Tibial nerve (tissue), 4 donors: ENCODE measurements at regions not wholly inside any gene's neighbourhood (a gene's known extent, or its start where the extent isn't known, plus 50 kb on each side); places are given as distances from the start of the nearest gene placed in this dataset. TPM values are rescaled to one million over a fixed set of nuclear protein-coding genes. Genes with fewer than 3 reads are reported as not detected.

Experiments used
- DNase-seq, 2 donors: peaks; one replicate each; pipeline ENCODE4 v3.0.0-alpha.2; 2019; ENCODE audit warnings: low spot score in 2 of 2
- H3K27ac ChIP-seq, 4 donors: fragments of 200-600 bp; sonication (generic) in 3 of 4; one replicate each; pipeline ENCODE4 v1.5.1; 2017 to 2019; ENCODE audit warnings: mild to moderate bottlenecking in 1 of 4
- H3K27me3 ChIP-seq, 2 donors: fragments of 200-600 bp; sonication (generic) in 1 of 2; one replicate each; pipeline versions ENCODE4 v1.5.1 to v1.6.0; 2017 to 2019
- H3K36me3 ChIP-seq, 3 donors: fragments of 200-600 bp; sonication (generic); one replicate each; pipeline ENCODE4 v1.5.1; 2018 to 2019
- H3K4me1 ChIP-seq, 4 donors: fragments of 200-600 bp; sonication (generic) in 3 of 4; one replicate each; pipeline ENCODE4 v1.5.1; 2017 to 2019
- H3K4me3 ChIP-seq, 4 donors: fragments of 200-600 bp; sonication (generic) in 3 of 4; one replicate each; pipeline ENCODE4 v1.5.1; 2017 to 2019; ENCODE audit warnings: mild to moderate bottlenecking in 1 of 4, moderate library complexity in 1 of 4
- H3K9me3 ChIP-seq, 4 donors: fragments of 200-600 bp; sonication (generic) in 3 of 4; one replicate each; pipeline ENCODE4 v1.5.1; 2017 to 2019
- EP300 ChIP-seq, 2 donors: sonication (generic); formaldehyde crosslinking; IDR thresholded peaks; one replicate each; pipeline ENCODE4 v1.6.1; 2017; ENCODE audit warnings: antibody characterized with exemption in 2 of 2, mild to moderate bottlenecking in 1 of 2
- POLR2A ChIP-seq, 2 donors: fragments of 450-650 bp; IDR thresholded peaks; one replicate each; pipeline ENCODE4 v1.6.1; 2017; ENCODE audit warnings: antibody characterized with exemption in 2 of 2, mild to moderate bottlenecking in 2 of 2, moderate library complexity in 2 of 2
- WGBS, 2 donors: methylation state at CpG; one replicate each; pipeline ENCODE4 v1.1.5; 2018; 5-methylcytosine and 5-hydroxymethylcytosine counted together
- small RNA-seq: library from RNA; depleted of rRNA; stranded (forward); fragments of <200 nt; gene quantifications from one replicate; pipeline ENCODE3, GENCODE V24; 2016
- TF ChIP-seq, protein P1 (sequence below), 5 experiments: fragments of 200-600 bp in 3 of 5; fragments of 450-650 bp in 2 of 5; sonication (generic) in 3 of 5; IDR thresholded peaks; one replicate each; pipeline ENCODE4 v1.5.1; 2016 to 2019; ENCODE audit warnings: antibody characterized with exemption in 5 of 5, mild to moderate bottlenecking in 3 of 5, moderate library complexity in 2 of 5

DNA sequence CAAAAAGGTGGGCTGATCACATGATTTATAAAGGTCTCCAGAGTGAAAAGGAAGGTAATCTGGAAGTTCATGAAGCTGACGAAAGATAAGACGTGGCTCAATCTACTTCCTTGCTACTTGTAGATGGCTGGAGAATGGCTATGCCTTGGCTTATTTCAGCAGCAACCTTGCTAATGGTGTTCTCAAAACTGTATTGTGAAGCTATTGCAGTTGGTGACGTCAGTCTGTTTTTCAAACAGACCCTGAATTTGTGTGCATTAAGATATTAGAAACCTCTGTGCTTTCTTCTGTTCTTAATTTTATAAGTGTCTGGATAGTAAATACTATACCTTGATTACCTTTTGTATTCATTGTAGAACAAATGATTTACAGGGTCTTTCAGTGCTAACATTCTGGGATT, 58.3 kb upstream of the C11orf87 start:
- H3K4me1 ChIP-seq: no peaks in the 10 kb centered on the region
- H3K36me3 ChIP-seq: no peaks in the 10 kb centered on the region
- DNase-seq: no peak
- H3K9me3 ChIP-seq: no peaks in the 10 kb centered on the region
- H3K27me3 ChIP-seq: no peaks in the 10 kb centered on the region
- TF ChIP-seq POLR2A (IDR thresholded peaks at IDR 0.05): no peak
- no peak for TF ChIP-seq EP300 (IDR thresholded peaks at IDR 0.05)
- TF ChIP-seq, protein P1, sequence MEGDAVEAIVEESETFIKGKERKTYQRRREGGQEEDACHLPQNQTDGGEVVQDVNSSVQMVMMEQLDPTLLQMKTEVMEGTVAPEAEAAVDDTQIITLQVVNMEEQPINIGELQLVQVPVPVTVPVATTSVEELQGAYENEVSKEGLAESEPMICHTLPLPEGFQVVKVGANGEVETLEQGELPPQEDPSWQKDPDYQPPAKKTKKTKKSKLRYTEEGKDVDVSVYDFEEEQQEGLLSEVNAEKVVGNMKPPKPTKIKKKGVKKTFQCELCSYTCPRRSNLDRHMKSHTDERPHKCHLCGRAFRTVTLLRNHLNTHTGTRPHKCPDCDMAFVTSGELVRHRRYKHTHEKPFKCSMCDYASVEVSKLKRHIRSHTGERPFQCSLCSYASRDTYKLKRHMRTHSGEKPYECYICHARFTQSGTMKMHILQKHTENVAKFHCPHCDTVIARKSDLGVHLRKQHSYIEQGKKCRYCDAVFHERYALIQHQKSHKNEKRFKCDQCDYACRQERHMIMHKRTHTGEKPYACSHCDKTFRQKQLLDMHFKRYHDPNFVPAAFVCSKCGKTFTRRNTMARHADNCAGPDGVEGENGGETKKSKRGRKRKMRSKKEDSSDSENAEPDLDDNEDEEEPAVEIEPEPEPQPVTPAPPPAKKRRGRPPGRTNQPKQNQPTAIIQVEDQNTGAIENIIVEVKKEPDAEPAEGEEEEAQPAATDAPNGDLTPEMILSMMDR (IDR thresholded peaks at IDR 0.05): no peak
- H3K4me3 ChIP-seq: no peak overlapping the region
- WGBS, 2 donors: 90 to 91% methylated on average over 3 of the region's 3 CpGs
- no peak overlapping the region for H3K27ac ChIP-seq

DNA sequence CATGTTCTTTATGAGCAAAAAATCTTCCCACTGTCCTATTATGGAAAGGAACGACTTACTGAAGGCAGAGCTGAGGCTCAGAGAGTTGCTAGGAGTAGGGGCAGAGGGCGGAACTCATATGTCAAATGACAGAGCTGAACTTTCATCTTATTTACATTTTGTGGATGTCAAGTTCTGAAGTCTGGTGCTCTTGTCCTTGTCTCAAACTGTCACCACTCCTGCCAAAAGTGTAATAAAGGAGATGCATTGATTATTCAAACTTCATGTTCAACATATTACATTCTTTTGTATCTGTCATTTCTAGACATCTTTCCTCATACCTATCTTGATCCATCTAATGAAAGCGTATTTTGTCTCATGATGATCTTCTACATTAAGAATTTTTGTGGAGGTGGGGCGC, 57.1 kb upstream of the C11orf87 start:
- Histone ChIP-seq H3K27ac (no peak overlapping the region), H3K9me3 (no peaks in the 10 kb centered on the region), H3K27me3 (no peaks in the 10 kb centered on the region), H3K4me1 (no peaks in the 10 kb centered on the region), H3K36me3 (no peaks in the 10 kb centered on the region), H3K4me3 (no peak overlapping the region)
- WGBS, 2 donors: 76 to 84% methylated on average over 4 of the region's 4 CpGs
- no peak for DNase-seq
- no peak for TF ChIP-seq EP300 (IDR thresholded peaks at IDR 0.05)
- TF ChIP-seq, protein P1 (IDR thresholded peaks at IDR 0.05): no peak
- TF ChIP-seq POLR2A (IDR thresholded peaks at IDR 0.05): no peak

DNA sequence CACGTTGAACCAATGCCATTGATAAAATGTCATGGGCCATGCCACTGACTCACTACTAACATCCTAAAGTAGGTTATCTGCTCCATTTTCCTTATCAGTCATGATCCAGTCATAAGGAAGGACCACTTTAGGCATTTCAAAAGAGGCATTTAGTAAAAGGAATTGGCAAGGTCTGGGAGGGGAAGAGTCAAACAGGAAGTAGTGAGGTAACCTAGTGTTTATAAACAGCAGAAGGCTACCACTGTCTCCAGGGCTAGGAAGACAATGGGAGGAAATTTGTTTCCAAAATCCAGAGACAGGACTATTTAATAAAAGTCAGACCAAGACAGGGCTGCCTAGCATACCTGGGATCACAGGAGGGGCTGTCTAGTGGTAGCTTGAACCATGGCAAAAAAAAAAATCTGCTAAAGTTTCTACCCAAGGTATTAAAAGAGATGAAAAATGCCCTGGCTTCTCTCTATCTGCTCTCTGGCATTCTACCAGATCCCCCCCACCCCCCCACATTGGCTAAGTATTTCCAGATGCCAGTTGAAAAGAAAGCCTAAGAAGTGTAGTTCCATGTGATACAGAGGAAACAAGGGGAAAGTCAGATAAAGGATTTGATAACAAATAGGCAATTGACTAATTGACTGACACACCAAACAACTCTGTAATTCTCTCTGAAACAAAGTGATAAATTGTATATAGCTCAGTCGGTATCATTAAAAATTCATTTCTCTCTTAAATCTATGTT, 50.4 kb upstream of the C11orf87 start:
- Histone ChIP-seq H3K36me3 (no peaks in the 10 kb centered on the region), H3K27ac (no peak overlapping the region), H3K4me1 (peaks cover 0 to 3% (median 0%) of the 10 kb centered on the region in 4 donors), H3K4me3 (no peak overlapping the region), H3K9me3 (no peaks in the 10 kb centered on the region), H3K27me3 (no peaks in the 10 kb centered on the region)
- WGBS, 2 donors: 60 to 64% methylated on average over 2 of the region's 2 CpGs
- TF ChIP-seq, protein P1 (IDR thresholded peaks at IDR 0.05): no peak
- TF ChIP-seq EP300 (IDR thresholded peaks at IDR 0.05): no peak
- no peak for TF ChIP-seq POLR2A (IDR thresholded peaks at IDR 0.05)
- no peak for DNase-seq

Small RNA genes lying in the stretch of these regions (small RNA-seq; reads per million reads assigned to genes)
- gene RF00157: not detected
- gene RNA5SP349: not detected
- not detected for gene RNU6-654P
